ENCODE measurements at regions not wholly inside any gene's neighbourhood (a gene's known extent, or its start where the extent isn't known, plus 50 kb on each side); places are given as distances from the start of the nearest gene placed in this dataset.

GRCh38 chr3:35544976-35545375, 94.3 kb upstream of the ARPP21 start:
- H3K9me3 Mint-ChIP-seq (ENCODE audit: insufficient read depth): no peaks in the 10 kb centered on the region
- DNase-seq: no peak
- no peak for TF ChIP-seq EZH2 (IDR thresholded peaks at IDR 0.05; ENCODE audit: borderline replicate concordance, insufficient read depth, low read depth, low read length, poor library complexity, severe bottlenecking)
- TF ChIP-seq CTCF (IDR thresholded peaks at IDR 0.05): no peak
- Histone ChIP-seq H3K4me3 (ENCODE audit: control extremely low read depth in 1 of 5, extremely low read depth in 1 of 5, insufficient read depth in 1 of 5, low read depth in 2 of 5, low read length in 4 of 5) (no peak overlapping the region), H2AFZ (ENCODE audit: insufficient read depth, low read depth, low read length, poor library complexity, severe bottlenecking) (no peak overlapping the region), H3K9me3 (ENCODE audit: control extremely low read depth in 1 of 3, control insufficient read depth in 2 of 3, insufficient read depth in 1 of 3, low read length in 2 of 3) (no peaks in the 10 kb centered on the region), H3K4me1 (ENCODE audit: control insufficient read depth in 2 of 2, insufficient read depth in 2 of 2, low read length in 2 of 2) (no peaks in the 10 kb centered on the region), H3K9ac (ENCODE audit: low read length) (no peak overlapping the region), H3K27ac (ENCODE audit: low read length in 2 of 2) (no peak overlapping the region), H3K27me3 (replicated peaks in 1 of 4; ENCODE audit: control extremely low read depth in 1 of 4, control insufficient read depth in 3 of 4, insufficient read depth in 4 of 4, low read length in 3 of 4) (no peaks in the 10 kb centered on the region), H3K79me2 (ENCODE audit: control insufficient read depth, insufficient read depth, low read length) (no peaks in the 10 kb centered on the region), H3K36me3 (replicated peaks in 1 of 2; ENCODE audit: control extremely low read depth in 1 of 2, control insufficient read depth in 1 of 2, extremely low read depth in 1 of 2, insufficient read depth in 2 of 2, low read length in 1 of 2) (no peaks in the 10 kb centered on the region), H4K20me1 (ENCODE audit: control insufficient read depth, insufficient read depth, low read length, poor library complexity, severe bottlenecking) (no peaks in the 10 kb centered on the region), H3K4me2 (replicated peaks; ENCODE audit: low read depth, low read length, poor library complexity, severe bottlenecking) (no peak overlapping the region)
- no peaks in the 10 kb centered on the region for H3K27me3 Mint-ChIP-seq
- H3K4me1 Mint-ChIP-seq: no peaks in the 10 kb centered on the region
- no CpG with 5 or more reads among the region's 1 CpG for WGBS (ENCODE audit: insufficient coverage)
- no peak for ATAC-seq (ENCODE audit: low read depth)
- no peak overlapping the region for H3K27ac Mint-ChIP-seq
- intact Hi-C loops (cut with micrococcal nuclease): no loop called here
- ChIA-PET CTCF (interaction anchor here (0.6 kb wide), 1 partner anchor 886 kb away, joined by 4 read pairs; no protein-coding TSS in a partner anchor), POLR2A (no interaction called here)
- no peak overlapping the region for H3K4me3 Mint-ChIP-seq

DNA sequence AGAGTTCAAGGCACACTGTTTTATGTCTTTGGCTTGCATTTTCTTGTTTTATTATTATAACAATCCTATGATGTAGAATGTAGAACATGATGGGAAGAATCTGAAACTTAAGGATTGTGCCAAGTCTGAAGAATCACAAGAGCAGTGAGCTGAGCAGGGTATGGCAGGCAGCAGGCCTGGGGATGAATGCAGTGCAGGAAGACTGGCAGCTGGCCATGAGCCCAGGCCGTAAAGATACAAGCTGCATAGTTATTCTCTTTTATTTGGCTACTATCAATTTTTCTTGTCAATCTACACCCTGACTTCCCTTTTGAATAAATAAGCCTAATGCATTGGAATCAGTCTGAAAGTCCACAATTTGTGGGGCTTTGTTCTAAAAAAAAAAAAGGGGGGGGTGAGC, 89.6 kb upstream of the ARPP21 start:
- ChIA-PET POLR2A (no interaction called here), CTCF (no interaction called here)
- Histone ChIP-seq H3K4me3 (ENCODE audit: control extremely low read depth in 1 of 5, extremely low read depth in 1 of 5, insufficient read depth in 1 of 5, low read depth in 2 of 5, low read length in 4 of 5) (no peak overlapping the region), H3K9me3 (ENCODE audit: control extremely low read depth in 1 of 3, control insufficient read depth in 2 of 3, insufficient read depth in 1 of 3, low read length in 2 of 3) (no peaks in the 10 kb centered on the region), H3K9ac (ENCODE audit: low read length) (no peak overlapping the region), H4K20me1 (ENCODE audit: control insufficient read depth, insufficient read depth, low read length, poor library complexity, severe bottlenecking) (no peaks in the 10 kb centered on the region), H3K27me3 (replicated peaks in 1 of 4; ENCODE audit: control extremely low read depth in 1 of 4, control insufficient read depth in 3 of 4, insufficient read depth in 4 of 4, low read length in 3 of 4) (no peaks in the 10 kb centered on the region), H3K4me2 (replicated peaks; ENCODE audit: low read depth, low read length, poor library complexity, severe bottlenecking) (no peak overlapping the region), H3K79me2 (ENCODE audit: control insufficient read depth, insufficient read depth, low read length) (no peaks in the 10 kb centered on the region), H3K4me1 (ENCODE audit: control insufficient read depth in 2 of 2, insufficient read depth in 2 of 2, low read length in 2 of 2) (no peaks in the 10 kb centered on the region), H3K27ac (ENCODE audit: low read length in 2 of 2) (no peak overlapping the region), H2AFZ (ENCODE audit: insufficient read depth, low read depth, low read length, poor library complexity, severe bottlenecking) (no peak overlapping the region), H3K36me3 (replicated peaks in 1 of 2; ENCODE audit: control extremely low read depth in 1 of 2, control insufficient read depth in 1 of 2, extremely low read depth in 1 of 2, insufficient read depth in 2 of 2, low read length in 1 of 2) (no peaks in the 10 kb centered on the region)
- TF ChIP-seq EZH2 (IDR thresholded peaks at IDR 0.05; ENCODE audit: borderline replicate concordance, insufficient read depth, low read depth, low read length, poor library complexity, severe bottlenecking) (no peak), CTCF (IDR thresholded peaks at IDR 0.05) (no peak)
- DNase-seq: no peak
- Mint-ChIP-seq H3K9me3 (ENCODE audit: insufficient read depth) (no peaks in the 10 kb centered on the region), H3K27me3 (no peaks in the 10 kb centered on the region), H3K27ac (no peak overlapping the region), H3K4me1 (no peaks in the 10 kb centered on the region), H3K4me3 (no peak overlapping the region)
- no CpG with 5 or more reads among the region's 1 CpG for WGBS (ENCODE audit: insufficient coverage)
- intact Hi-C loops (cut with micrococcal nuclease): no loop called here
- no peak for ATAC-seq (ENCODE audit: low read depth)
